ENCODE measurements at regions not wholly inside any gene's neighbourhood (a gene's known extent, or its start where the extent isn't known, plus 50 kb on each side); places are given as distances from the start of the nearest gene placed in this dataset.

DNA sequence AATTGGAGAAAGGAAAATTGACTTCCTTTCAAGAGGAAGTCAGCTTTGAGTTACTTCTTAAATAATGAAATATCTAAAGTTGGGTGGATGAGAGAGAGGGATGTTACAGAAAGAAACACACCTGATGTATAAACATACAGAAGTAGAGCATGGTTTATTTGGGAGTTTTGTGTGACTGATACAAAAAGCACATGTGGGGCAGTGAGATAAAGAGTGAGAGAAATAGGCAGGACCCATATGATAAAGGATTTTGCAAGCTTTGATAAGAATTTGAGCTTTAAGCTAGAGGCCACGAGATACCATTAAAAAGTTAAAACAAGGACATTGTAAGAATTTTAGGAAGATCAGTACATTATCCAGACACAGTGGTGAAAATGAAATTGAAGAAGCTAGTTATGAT lies 263.3 kb upstream of the GPRIN3 start:
- H3K36me3 ChIP-seq: no peaks in the 10 kb centered on the region
- H3K27ac ChIP-seq: no peak overlapping the region
- no peaks in the 10 kb centered on the region for H3K9me3 ChIP-seq
- no peaks in the 10 kb centered on the region for H3K27me3 ChIP-seq
- WGBS, 3 donors: 79 to 83% (median 81%) methylated on average over 1 of the region's 1 CpG
- TF ChIP-seq POLR2A (IDR thresholded peaks at IDR 0.05) (no peak), EP300 (IDR thresholded peaks at IDR 0.05) (no peak)
- TF ChIP-seq, protein P1, sequence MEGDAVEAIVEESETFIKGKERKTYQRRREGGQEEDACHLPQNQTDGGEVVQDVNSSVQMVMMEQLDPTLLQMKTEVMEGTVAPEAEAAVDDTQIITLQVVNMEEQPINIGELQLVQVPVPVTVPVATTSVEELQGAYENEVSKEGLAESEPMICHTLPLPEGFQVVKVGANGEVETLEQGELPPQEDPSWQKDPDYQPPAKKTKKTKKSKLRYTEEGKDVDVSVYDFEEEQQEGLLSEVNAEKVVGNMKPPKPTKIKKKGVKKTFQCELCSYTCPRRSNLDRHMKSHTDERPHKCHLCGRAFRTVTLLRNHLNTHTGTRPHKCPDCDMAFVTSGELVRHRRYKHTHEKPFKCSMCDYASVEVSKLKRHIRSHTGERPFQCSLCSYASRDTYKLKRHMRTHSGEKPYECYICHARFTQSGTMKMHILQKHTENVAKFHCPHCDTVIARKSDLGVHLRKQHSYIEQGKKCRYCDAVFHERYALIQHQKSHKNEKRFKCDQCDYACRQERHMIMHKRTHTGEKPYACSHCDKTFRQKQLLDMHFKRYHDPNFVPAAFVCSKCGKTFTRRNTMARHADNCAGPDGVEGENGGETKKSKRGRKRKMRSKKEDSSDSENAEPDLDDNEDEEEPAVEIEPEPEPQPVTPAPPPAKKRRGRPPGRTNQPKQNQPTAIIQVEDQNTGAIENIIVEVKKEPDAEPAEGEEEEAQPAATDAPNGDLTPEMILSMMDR (IDR thresholded peaks at IDR 0.05): no peak
- DNase-seq: no peak
- H3K4me1 ChIP-seq (ENCODE audit: insufficient read depth): no peaks in the 10 kb centered on the region
- intact Hi-C loops (cut with DNase I): no loop called here
- H3K4me3 ChIP-seq: no peak overlapping the region

DNA sequence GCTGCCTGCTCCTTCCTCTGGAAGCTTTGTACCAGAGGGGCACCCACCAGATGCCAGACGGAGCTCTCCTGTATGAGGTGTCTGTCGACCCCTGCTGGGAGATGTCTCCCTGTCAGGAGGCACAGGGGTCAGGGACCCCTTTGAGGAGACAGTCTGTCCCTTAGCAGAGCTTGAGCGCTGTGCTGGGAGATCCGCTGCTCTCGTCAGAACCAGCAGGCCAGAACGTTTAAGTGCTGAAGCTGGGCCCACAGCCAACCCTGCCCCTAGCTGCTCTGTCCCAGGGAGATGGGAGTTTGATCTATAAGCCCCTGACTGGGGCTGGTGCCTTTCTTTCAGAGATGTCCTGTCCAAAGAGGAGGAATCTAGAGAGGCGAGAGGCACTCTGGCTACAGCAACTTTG lies 260.3 kb upstream of the GPRIN3 start:
- H3K4me3 ChIP-seq: no peak overlapping the region
- H3K4me1 ChIP-seq (ENCODE audit: insufficient read depth): no peaks in the 10 kb centered on the region
- H3K27ac ChIP-seq: no peak overlapping the region
- H3K9me3 ChIP-seq: no peaks in the 10 kb centered on the region
- no peak for TF ChIP-seq EP300 (IDR thresholded peaks at IDR 0.05)
- TF ChIP-seq, protein P1 (IDR thresholded peaks at IDR 0.05): no peak
- TF ChIP-seq POLR2A (IDR thresholded peaks at IDR 0.05): no peak
- H3K27me3 ChIP-seq: no peaks in the 10 kb centered on the region
- intact Hi-C loops (cut with DNase I): no loop called here
- 66 to 92% (median 79%) methylated on average over 7 of the region's 7 CpGs for WGBS, 3 donors
- H3K36me3 ChIP-seq: no peaks in the 10 kb centered on the region
- DNase-seq: no peak

DNA sequence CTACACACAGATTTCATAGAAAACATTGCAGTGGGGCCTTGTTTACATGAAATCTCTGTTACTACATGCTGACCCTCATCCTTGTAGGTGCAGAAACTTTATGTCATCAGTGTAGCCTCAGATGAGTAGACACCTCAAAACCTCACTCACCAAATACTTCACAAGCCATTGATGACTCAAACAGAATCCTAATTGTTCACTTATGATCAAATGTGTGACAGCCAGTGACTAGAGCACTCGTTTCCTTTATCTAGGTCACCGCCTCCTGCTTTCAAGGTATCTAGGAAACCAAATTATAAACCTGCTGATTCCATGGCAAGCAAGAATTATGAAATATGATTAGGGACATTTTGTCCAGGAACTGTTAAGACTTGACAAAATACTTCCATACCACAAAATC lies 255.8 kb upstream of the GPRIN3 start:
- no peak overlapping the region for H3K27ac ChIP-seq
- WGBS, 3 donors: 56 to 60% (median 59%) methylated on average over 2 of the region's 2 CpGs
- intact Hi-C loops (cut with DNase I): no loop called here

DNA sequence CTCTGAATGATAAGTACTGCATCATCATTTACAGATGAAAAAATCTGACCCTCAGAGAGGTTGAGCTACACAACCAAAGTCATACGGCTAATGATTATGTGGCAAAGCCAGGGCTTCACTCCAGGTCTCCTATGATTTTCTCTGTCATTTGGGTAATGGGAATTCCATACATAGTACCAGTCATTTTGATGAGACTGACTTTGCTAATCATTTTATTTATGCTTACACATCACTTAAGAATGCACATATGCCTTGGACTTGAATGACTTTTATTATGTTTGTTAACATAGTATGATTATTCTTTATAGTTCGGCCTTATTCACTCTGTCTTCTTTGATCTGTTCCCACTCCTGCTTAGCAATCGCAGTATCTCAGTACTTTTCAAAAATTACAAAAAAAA lies 255.1 kb upstream of the GPRIN3 start:
- intact Hi-C loops (cut with DNase I): no loop called here
- no peak overlapping the region for H3K27ac ChIP-seq
- no peak for DNase-seq
- H3K9me3 ChIP-seq: no peaks in the 10 kb centered on the region
- H3K4me3 ChIP-seq: no peak overlapping the region
- H3K27me3 ChIP-seq: no peaks in the 10 kb centered on the region
- H3K4me1 ChIP-seq (ENCODE audit: insufficient read depth): no peaks in the 10 kb centered on the region
- TF ChIP-seq EP300 (IDR thresholded peaks at IDR 0.05) (no peak), POLR2A (IDR thresholded peaks at IDR 0.05) (no peak)
- TF ChIP-seq, protein P1 (IDR thresholded peaks at IDR 0.05): no peak
- WGBS, 3 donors: 80 to 88% (median 84%) methylated on average over 3 of the region's 3 CpGs
- no peaks in the 10 kb centered on the region for H3K36me3 ChIP-seq

More for the DNA sequence above, 255.8 kb upstream of the GPRIN3 start:
- Histone ChIP-seq H3K36me3 (no peaks in the 10 kb centered on the region), H3K4me3 (no peak overlapping the region), H3K9me3 (no peaks in the 10 kb centered on the region), H3K4me1 (ENCODE audit: insufficient read depth) (no peaks in the 10 kb centered on the region), H3K27me3 (no peaks in the 10 kb centered on the region)
- TF ChIP-seq, protein P1 (IDR thresholded peaks at IDR 0.05): no peak
- TF ChIP-seq EP300 (IDR thresholded peaks at IDR 0.05) (no peak), POLR2A (IDR thresholded peaks at IDR 0.05) (no peak)
- no peak for DNase-seq

DNA sequence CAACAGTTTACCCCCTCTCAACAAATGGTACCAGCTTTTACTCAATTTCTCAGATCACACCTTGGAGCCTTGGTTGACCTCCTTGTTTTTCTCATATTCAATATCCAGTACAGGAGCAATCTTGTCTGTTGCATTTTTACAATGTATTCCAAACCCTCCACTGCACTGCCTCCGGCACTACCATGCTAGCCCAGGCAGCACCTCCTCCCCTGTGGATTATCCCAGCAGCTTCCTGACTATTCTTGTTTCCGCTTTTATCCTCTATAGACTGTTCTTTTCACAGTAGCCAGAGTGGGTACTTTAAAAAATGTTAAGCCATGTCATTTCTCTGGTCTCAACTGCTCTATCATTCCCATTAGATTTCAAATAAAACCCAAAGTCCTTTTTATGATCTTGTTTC lies 253.4 kb upstream of the GPRIN3 start:
- no peaks in the 10 kb centered on the region for H3K36me3 ChIP-seq
- H3K27ac ChIP-seq: no peak overlapping the region
- H3K4me3 ChIP-seq: no peak overlapping the region
- WGBS, 3 donors: 94 to 97% (median 96%) methylated on average over 2 of the region's 2 CpGs
- H3K4me1 ChIP-seq (ENCODE audit: insufficient read depth): no peaks in the 10 kb centered on the region
- intact Hi-C loops (cut with DNase I): no loop called here
- no peak for DNase-seq
- no peaks in the 10 kb centered on the region for H3K27me3 ChIP-seq
- H3K9me3 ChIP-seq: no peaks in the 10 kb centered on the region
- TF ChIP-seq POLR2A (IDR thresholded peaks at IDR 0.05) (no peak), EP300 (IDR thresholded peaks at IDR 0.05) (no peak)
- TF ChIP-seq, protein P1 (IDR thresholded peaks at IDR 0.05): no peak

All from ovary (tissue), 7 donors.